Ovary (tissue), 3 donors: ENCODE measurements at regions not wholly inside any gene's neighbourhood (a gene's known extent, or its start where the extent isn't known, plus 50 kb on each side); places are given as distances from the start of the nearest gene placed in this dataset.

Source experiments
- EP300 ChIP-seq: sonication (generic); formaldehyde crosslinking; IDR thresholded peaks from one replicate; pipeline ENCODE4 v1.6.1; 2017; ENCODE audit warnings: antibody characterized with exemption
- POLR2A ChIP-seq: fragments of 450-650 bp; IDR thresholded peaks from one replicate; pipeline ENCODE4 v1.6.1; 2017; ENCODE audit warnings: antibody characterized with exemption, mild to moderate bottlenecking, moderate library complexity
- TF ChIP-seq, protein P1 (sequence below), 3 donors: fragments of 450-650 bp in 2 of 3; fragments of 200-600 bp in 1 of 3; IDR thresholded peaks; one replicate each; pipeline versions ENCODE4 v1.5.1 to v1.8.0; 2016 to 2022; ENCODE audit warnings: antibody characterized with exemption in 3 of 3, mild to moderate bottlenecking in 1 of 3
- donor health status: DM: no; HTN: no; CAD: no.

DNA sequence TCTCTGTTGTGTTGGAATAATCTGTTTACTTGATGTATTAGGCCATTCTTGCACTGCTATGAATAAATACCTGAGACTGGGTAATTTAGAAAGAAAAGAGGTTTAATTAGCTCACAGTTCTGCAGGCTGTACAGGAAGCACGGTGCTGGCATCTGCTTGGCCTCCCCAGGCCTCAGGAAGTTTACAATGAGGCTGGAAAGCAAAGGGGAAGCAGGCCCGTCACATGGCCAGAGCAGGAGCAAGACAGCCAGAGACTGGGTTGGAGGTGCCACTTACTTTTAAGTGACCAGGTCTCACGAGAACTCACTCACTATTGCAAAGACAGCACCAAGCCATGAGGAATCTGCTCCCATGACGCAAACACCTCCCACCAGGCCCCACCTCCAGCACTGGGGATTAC is 50.6 kb upstream of the FUCA2 start:
- TF ChIP-seq, protein P1, sequence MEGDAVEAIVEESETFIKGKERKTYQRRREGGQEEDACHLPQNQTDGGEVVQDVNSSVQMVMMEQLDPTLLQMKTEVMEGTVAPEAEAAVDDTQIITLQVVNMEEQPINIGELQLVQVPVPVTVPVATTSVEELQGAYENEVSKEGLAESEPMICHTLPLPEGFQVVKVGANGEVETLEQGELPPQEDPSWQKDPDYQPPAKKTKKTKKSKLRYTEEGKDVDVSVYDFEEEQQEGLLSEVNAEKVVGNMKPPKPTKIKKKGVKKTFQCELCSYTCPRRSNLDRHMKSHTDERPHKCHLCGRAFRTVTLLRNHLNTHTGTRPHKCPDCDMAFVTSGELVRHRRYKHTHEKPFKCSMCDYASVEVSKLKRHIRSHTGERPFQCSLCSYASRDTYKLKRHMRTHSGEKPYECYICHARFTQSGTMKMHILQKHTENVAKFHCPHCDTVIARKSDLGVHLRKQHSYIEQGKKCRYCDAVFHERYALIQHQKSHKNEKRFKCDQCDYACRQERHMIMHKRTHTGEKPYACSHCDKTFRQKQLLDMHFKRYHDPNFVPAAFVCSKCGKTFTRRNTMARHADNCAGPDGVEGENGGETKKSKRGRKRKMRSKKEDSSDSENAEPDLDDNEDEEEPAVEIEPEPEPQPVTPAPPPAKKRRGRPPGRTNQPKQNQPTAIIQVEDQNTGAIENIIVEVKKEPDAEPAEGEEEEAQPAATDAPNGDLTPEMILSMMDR (IDR thresholded peaks at IDR 0.05) = no peak
- no peak for TF ChIP-seq POLR2A
- no peak for TF ChIP-seq EP300
